Trophoblast cell (in vitro differentiated cells and primary cell): ENCODE measurements at regions not wholly inside any gene's neighbourhood (a gene's known extent, or its start where the extent isn't known, plus 50 kb on each side); places are given as distances from the start of the nearest gene placed in this dataset.
"Not testable (repeated sequence)": the region's sequence is repeated elsewhere in the genome, so short reads cannot be mapped to it uniquely, and the experiment has no call there.

Experiments used
- DNase-seq, 2 donors: peaks; one replicate each; pipeline ENCODE4 v3.0.0-alpha.2; 2016
- H2AFZ ChIP-seq: 2 replicates; pipeline ENCODE4 v1.6.1; 2013; ENCODE audit warnings: low read length, moderate library complexity, mild to moderate bottlenecking; ENCODE audit not compliant: insufficient read depth, poor library complexity
- H2AK5ac ChIP-seq: 2 replicates; pipeline ENCODE4 v1.6.1; 2013; ENCODE audit warnings: mild to moderate bottlenecking, low read length
- H2BK120ac ChIP-seq: 2 replicates; pipeline ENCODE4 v1.6.1; 2013; ENCODE audit warnings: low read length, mild to moderate bottlenecking, moderate library complexity; ENCODE audit not compliant: insufficient read depth, poor library complexity
- H2BK12ac ChIP-seq: 2 replicates; pipeline ENCODE4 v1.6.1; 2013; ENCODE audit warnings: mild to moderate bottlenecking, low read length, moderate library complexity
- H2BK5ac ChIP-seq: 2 replicates; pipeline ENCODE4 v1.6.1; 2013; ENCODE audit warnings: low read length, low read depth, moderate library complexity, mild to moderate bottlenecking; ENCODE audit not compliant: poor library complexity
- H3K14ac ChIP-seq: 2 replicates; pipeline ENCODE4 v1.6.1; 2013; ENCODE audit warnings: mild to moderate bottlenecking, low read length
- H3K18ac ChIP-seq: 2 replicates; pipeline ENCODE4 v1.6.1; 2013; ENCODE audit warnings: mild to moderate bottlenecking, low read length
- H3K23ac ChIP-seq: 2 replicates; pipeline ENCODE4 v1.6.1; 2013; ENCODE audit warnings: low read length
- H3K27ac ChIP-seq: 2 replicates; pipeline ENCODE4 v1.5.1; 2013; ENCODE audit warnings: low read depth, mild to moderate bottlenecking, inconsistent platforms, low read length, moderate library complexity
- H3K27me3 ChIP-seq: 2 replicates; pipeline ENCODE4 v1.6.1; 2013; ENCODE audit warnings: inconsistent platforms, mild to moderate bottlenecking, low read length, moderate library complexity; ENCODE audit not compliant: insufficient read depth
- H3K36me3 ChIP-seq, 2 experiments: 1 replicate in 1 of 2; 2 replicates in 1 of 2; pipeline ENCODE4 v1.6.1; 2013; ENCODE audit warnings: low read length in 2 of 2, mild to moderate bottlenecking in 2 of 2, moderate library complexity in 1 of 2; ENCODE audit not compliant: insufficient read depth in 2 of 2, control insufficient read depth in 1 of 2
- H3K4ac ChIP-seq: 2 replicates; pipeline ENCODE4 v1.6.1; 2013; ENCODE audit warnings: low read depth, mild to moderate bottlenecking, low read length, moderate library complexity
- H3K4me1 ChIP-seq, 2 experiments: 1 replicate in 1 of 2; 2 replicates in 1 of 2; pipeline ENCODE4 v1.6.1; 2013; ENCODE audit warnings: low read length in 2 of 2, mild to moderate bottlenecking in 2 of 2, moderate library complexity in 1 of 2; ENCODE audit not compliant: insufficient read depth in 2 of 2, control insufficient read depth in 1 of 2
- H3K4me2 ChIP-seq: 2 replicates; pipeline ENCODE4 v1.6.1; 2013; ENCODE audit warnings: inconsistent platforms, mild to moderate bottlenecking, low read length, moderate library complexity
- H3K4me3 ChIP-seq: 2 replicates; pipeline ENCODE4 v1.5.1; 2013; ENCODE audit warnings: mild to moderate bottlenecking, low read depth, low read length, inconsistent platforms
- H3K79me1 ChIP-seq: one replicate; pipeline ENCODE4 v1.6.1; 2013; ENCODE audit warnings: low read length
- H3K79me2 ChIP-seq: 2 replicates; pipeline ENCODE4 v1.6.1; 2013; ENCODE audit warnings: low read length, mild to moderate bottlenecking; ENCODE audit not compliant: control insufficient read depth, insufficient read depth, poor library complexity
- H3K9ac ChIP-seq: 2 replicates; pipeline ENCODE4 v1.6.1; 2013; ENCODE audit warnings: mild to moderate bottlenecking, low read length
- H3K9me3 ChIP-seq: 2 replicates; pipeline ENCODE4 v1.6.1; 2013; ENCODE audit warnings: low read depth, mild to moderate bottlenecking, control low read depth, inconsistent platforms, low read length; ENCODE audit not compliant: insufficient read depth
- H4K12ac ChIP-seq: 2 replicates; pipeline ENCODE4 v1.6.1; 2013; ENCODE audit warnings: low read depth, mild to moderate bottlenecking, low read length, moderate library complexity
- H4K8ac ChIP-seq: 2 replicates; pipeline ENCODE4 v1.6.1; 2013; ENCODE audit warnings: low read depth, mild to moderate bottlenecking, low read length, moderate library complexity
- H4K91ac ChIP-seq: one replicate; pipeline ENCODE4 v1.6.1; 2013; ENCODE audit warnings: low read depth, mild to moderate bottlenecking, low read length, moderate library complexity
- WGBS: extraction: QIAGEN DNeasy Blood & Tissue Kit; methylation state at CpG from one replicate; pipeline ENCODE4 v1.1.7; 2013; ENCODE audit warnings: missing lambda C conversion rate; ENCODE audit not compliant: insufficient read length, insufficient coverage; ENCODE audit errors: extremely low coverage; 5-methylcytosine and 5-hydroxymethylcytosine counted together

DNA sequence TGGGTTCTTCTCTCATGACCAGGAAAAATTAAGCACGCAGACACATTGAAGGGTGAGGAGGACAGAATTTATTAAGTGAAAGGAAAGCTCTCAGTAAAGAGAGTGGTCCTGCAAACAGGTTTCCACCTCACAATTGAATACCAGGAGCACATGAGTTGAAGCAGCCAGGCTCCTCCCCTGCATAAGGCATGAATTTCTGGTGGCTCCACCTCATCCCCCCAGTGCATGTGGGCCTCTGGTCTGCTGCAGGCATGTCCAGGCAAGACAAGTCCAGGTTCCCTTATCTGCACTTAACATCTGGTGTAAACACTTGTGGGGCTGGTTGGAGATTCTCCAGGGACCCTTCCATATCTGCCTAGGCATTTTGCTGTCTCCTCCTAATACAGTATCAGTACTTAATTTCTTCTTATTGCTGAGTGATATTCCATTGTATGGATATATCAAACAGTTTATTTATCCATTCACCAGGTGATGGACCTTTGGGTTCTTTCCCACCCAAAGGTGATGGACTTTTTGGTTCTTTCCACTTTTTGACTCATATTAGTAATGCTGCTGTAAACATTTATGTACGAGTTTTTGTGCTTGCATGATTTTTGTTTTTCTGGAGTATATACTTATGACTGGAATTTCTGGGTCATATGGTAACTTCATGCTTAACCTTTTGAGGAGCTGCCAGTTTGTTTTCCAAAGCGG, 104.3 kb upstream of the ZNF519 start:
- H2BK5ac ChIP-seq, H3K23ac ChIP-seq, H3K27me3 ChIP-seq, H2AFZ ChIP-seq, H2AK5ac ChIP-seq, H3K4ac ChIP-seq, H3K27ac ChIP-seq, H3K9ac ChIP-seq, H3K18ac ChIP-seq, H3K14ac ChIP-seq, H3K36me3 ChIP-seq, H2BK120ac ChIP-seq, H3K4me1 ChIP-seq, H3K4me2 ChIP-seq, H3K79me2 ChIP-seq, H4K8ac ChIP-seq, H3K9me3 ChIP-seq, H4K91ac ChIP-seq, H2BK12ac ChIP-seq, H3K4me3 ChIP-seq, H3K79me1 ChIP-seq, H4K12ac ChIP-seq: not testable (repeated sequence)
- WGBS, result no CpG with 5 or more reads among the region's 3 CpGs
- peak in 1 of 2 donors; percentile 0 for DNase-seq

DNA sequence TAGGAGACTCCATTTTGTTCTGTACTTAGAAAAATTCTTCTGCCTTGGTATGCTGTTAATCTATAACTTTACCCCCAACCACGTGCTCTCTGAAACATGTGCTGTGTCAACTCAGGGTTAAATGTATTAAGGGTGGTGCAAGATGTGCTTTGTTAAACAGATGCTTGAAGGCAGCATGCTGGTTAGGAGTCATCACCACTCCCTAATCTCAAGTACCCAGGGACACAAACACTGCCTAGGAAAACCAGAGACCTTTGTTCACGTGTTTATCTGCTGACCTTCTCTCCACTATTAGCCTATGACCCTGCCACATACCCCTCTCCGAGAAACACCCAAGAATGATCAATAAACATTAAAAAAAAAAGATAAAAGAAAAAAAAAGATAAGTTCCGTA, 93.0 kb upstream of the ZNF519 start:
- H2BK5ac ChIP-seq, H3K27ac ChIP-seq, H4K91ac ChIP-seq, H3K14ac ChIP-seq, H3K18ac ChIP-seq, H3K36me3 ChIP-seq, DNase-seq, H3K27me3 ChIP-seq, H4K8ac ChIP-seq, H3K4ac ChIP-seq, H2AK5ac ChIP-seq, H3K79me1 ChIP-seq, H3K79me2 ChIP-seq, H2BK12ac ChIP-seq, H3K4me3 ChIP-seq, H3K4me1 ChIP-seq, H3K23ac ChIP-seq, H4K12ac ChIP-seq, H2AFZ ChIP-seq, H2BK120ac ChIP-seq, H3K4me2 ChIP-seq, H3K9ac ChIP-seq: not testable (repeated sequence)
- H3K9me3 ChIP-seq, result peaks cover 18% of the 10 kb centered on the region
- no CpG with 5 or more reads among the region's 4 CpGs for WGBS

DNA sequence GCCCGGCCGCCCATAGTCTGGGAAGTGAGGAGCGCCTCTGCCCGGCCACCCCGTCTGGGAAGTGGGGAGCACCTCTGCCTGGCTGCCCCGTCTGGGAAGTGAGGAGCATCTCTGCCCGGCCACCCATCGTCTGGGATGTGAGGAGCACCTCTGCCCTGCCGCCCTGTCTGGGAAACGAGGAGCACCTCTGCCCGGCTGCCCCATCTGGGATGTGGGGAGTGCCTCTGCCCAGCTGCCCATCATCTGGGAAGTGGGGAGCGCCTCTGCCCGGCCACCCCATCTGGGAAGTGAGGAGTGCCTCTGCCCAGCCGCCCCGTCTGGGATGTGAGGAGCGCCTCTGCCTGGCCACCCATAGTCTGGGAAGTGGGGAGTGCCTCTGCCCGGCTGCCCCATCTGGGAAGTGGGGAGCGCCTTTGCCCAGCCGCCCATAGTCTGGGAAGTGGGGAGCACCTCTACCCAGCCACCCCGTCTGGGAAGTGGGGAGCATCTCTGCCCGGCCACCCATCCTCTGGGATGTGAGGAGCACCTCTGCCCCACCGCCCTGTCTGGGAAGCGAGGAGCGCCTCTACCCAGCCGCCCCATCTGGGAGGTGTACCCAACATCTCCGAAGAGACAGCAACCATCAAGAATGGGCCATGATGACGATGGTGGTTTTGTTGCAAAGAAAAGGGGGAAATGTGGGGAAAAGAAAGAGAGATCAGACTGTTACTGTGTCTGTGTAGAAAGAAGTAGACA, 92.5 kb upstream of the ZNF519 start:
- not testable (repeated sequence) for H3K4ac ChIP-seq, H3K14ac ChIP-seq, H2BK5ac ChIP-seq, H4K8ac ChIP-seq, H3K23ac ChIP-seq, H2BK12ac ChIP-seq, H3K9ac ChIP-seq, H4K91ac ChIP-seq, H3K4me1 ChIP-seq, H4K12ac ChIP-seq, H3K79me2 ChIP-seq, H3K4me3 ChIP-seq, H3K27ac ChIP-seq, H2BK120ac ChIP-seq, H2AFZ ChIP-seq, H3K4me2 ChIP-seq, H3K18ac ChIP-seq, H3K79me1 ChIP-seq, H3K27me3 ChIP-seq, H2AK5ac ChIP-seq, H3K36me3 ChIP-seq, DNase-seq
- peaks cover 18% of the 10 kb centered on the region for H3K9me3 ChIP-seq
- WGBS, result no CpG with 5 or more reads among the region's 27 CpGs

DNA sequence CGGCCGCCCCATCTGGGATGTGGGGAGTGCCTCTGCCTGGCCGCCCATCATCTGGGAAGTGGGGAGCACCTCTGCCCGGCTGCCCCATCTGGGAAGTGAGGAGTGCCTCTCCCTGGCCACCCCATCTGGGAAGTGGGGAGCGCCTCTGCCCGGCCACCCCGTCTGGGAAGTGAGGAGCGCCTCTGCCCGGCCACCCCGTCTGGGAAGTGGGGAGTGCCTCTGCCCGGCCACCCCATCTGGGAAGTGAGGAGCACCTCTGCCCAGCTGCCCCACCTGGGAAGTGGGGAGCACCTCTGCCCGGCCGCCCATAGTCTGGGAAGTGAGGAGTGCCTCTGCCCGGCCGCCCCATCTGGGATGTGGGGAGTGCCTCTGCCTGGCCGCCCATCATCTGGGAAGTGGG, 91.7 kb upstream of the ZNF519 start:
- H3K27ac ChIP-seq, result not testable (repeated sequence)

More for the DNA sequence above, 91.7 kb upstream of the ZNF519 start:
- not testable (repeated sequence) for H3K4me2 ChIP-seq, H3K23ac ChIP-seq, H2BK12ac ChIP-seq, H3K4ac ChIP-seq, H3K79me1 ChIP-seq, H4K91ac ChIP-seq, H2BK120ac ChIP-seq, H3K4me3 ChIP-seq, H2AK5ac ChIP-seq, H3K14ac ChIP-seq, H3K18ac ChIP-seq, DNase-seq, H3K79me2 ChIP-seq, H2BK5ac ChIP-seq, H3K9ac ChIP-seq, H3K4me1 ChIP-seq, H3K27me3 ChIP-seq, H4K12ac ChIP-seq, H4K8ac ChIP-seq, H2AFZ ChIP-seq, H3K36me3 ChIP-seq
- no CpG with 5 or more reads among the region's 16 CpGs for WGBS
- H3K9me3 ChIP-seq, result peaks cover 18% of the 10 kb centered on the region
